Ascending aorta (tissue), 2 donors: ENCODE measurements at regions not wholly inside any gene's neighbourhood (a gene's known extent, or its start where the extent isn't known, plus 50 kb on each side); places are given as distances from the start of the nearest gene placed in this dataset.

Experiments used
- DNase-seq, 2 donors: peaks; one replicate each; pipeline ENCODE4 v3.0.0-alpha.2; 2019; ENCODE audit warnings: low spot score in 2 of 2
- H3K27ac ChIP-seq, 2 donors: fragments of 200-600 bp; sonication (generic); one replicate each; pipeline ENCODE4 v1.5.1; 2016 to 2017; ENCODE audit warnings: mild to moderate bottlenecking in 1 of 2
- H3K27me3 ChIP-seq: fragments of 200-600 bp; sonication (generic); one replicate; pipeline ENCODE4 v1.5.1; 2017
- H3K36me3 ChIP-seq, 2 donors: fragments of 200-600 bp; sonication (generic); one replicate each; pipeline ENCODE4 v1.5.1; 2016
- H3K4me1 ChIP-seq, 2 donors: fragments of 200-600 bp; sonication (generic); one replicate each; pipeline ENCODE4 v1.5.1; 2016 to 2017; ENCODE audit warnings: mild to moderate bottlenecking in 1 of 2
- H3K4me3 ChIP-seq, 2 donors: fragments of 200-600 bp; sonication (generic); one replicate each; pipeline ENCODE4 v1.5.1; 2016 to 2017; ENCODE audit warnings: mild to moderate bottlenecking in 1 of 2
- H3K9me3 ChIP-seq, 2 donors: fragments of 200-600 bp; sonication (generic); one replicate each; pipeline ENCODE4 v1.5.1; 2016
- CTCF ChIP-seq, 3 experiments: fragments of 200-600 bp in 2 of 3; fragments of 450-650 bp in 1 of 3; sonication (generic) in 2 of 3; IDR thresholded peaks; one replicate each; pipeline ENCODE4 v1.5.1; 2016 to 2019; ENCODE audit warnings: antibody characterized with exemption in 3 of 3, mild to moderate bottlenecking in 1 of 3, moderate library complexity in 1 of 3
- intact Hi-C: fragments of 100-400 bp; cut with DNase I; formaldehyde crosslinking; loops from one replicate; pipeline ENCODE4 v1.15.1; 2023

DNA sequence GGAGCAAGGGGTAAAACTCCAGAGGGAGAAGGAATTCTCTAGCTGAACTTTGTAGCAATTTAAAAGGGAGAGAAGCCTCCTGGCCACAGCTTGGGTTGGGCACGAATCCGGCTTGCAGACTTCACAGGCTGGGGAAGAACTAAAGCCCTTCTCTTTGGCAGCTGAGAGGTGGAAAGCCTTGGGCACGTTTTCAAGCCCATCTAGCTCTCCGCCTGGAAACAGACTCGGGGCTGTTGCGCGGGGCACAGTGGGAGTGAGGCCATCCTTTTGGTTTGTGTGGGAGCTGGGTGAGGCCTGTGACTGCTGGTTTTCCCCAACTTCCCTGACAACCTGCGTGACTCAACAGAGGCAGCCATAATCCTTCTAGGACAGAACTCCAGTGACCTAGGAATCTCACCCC is 295.7 kb upstream of the ROBO1 start:
- intact Hi-C loops, result no loop called here
- no peaks in the 10 kb centered on the region for H3K27me3 ChIP-seq
- H3K9me3 ChIP-seq, result no peaks in the 10 kb centered on the region
- no peak overlapping the region for H3K27ac ChIP-seq
- DNase-seq, result no peak
- no peaks in the 10 kb centered on the region for H3K36me3 ChIP-seq
- H3K4me3 ChIP-seq, result no peak overlapping the region
- TF ChIP-seq CTCF (IDR thresholded peaks at IDR 0.05), result no peak
- no peaks in the 10 kb centered on the region for H3K4me1 ChIP-seq

GRCh38 chr3:80060664-80061063 is 292.9 kb upstream of the ROBO1 start:
- H3K9me3 ChIP-seq, result no peaks in the 10 kb centered on the region
- no peak for DNase-seq
- intact Hi-C loops, result no loop called here
- H3K27me3 ChIP-seq, result no peaks in the 10 kb centered on the region
- no peaks in the 10 kb centered on the region for H3K36me3 ChIP-seq
- H3K27ac ChIP-seq, result no peak overlapping the region
- no peaks in the 10 kb centered on the region for H3K4me1 ChIP-seq
- H3K4me3 ChIP-seq, result no peak overlapping the region
- TF ChIP-seq CTCF (IDR thresholded peaks at IDR 0.05), result no peak

DNA sequence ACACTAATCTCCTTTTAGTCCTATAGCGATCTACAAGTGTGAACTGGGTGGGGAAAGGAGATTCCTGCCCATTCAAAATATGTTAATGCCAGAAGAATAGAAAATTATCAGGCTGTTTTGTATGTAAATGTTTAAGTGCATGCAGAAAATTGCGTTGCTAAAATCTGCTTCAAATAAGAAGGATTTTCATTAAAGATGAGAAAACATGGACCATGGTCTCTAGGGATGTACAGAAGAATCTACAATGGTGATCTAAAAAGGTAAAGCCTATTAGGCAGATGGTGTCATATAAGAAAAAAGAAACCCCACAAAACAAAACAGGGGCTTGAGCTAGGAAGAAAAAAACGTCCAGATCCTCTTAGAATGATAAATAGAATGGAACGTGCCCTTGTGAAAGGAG is 287.5 kb upstream of the ROBO1 start:
- no peak for DNase-seq
- Histone ChIP-seq H3K9me3 (no peaks in the 10 kb centered on the region), H3K27me3 (no peaks in the 10 kb centered on the region), H3K4me3 (no peak overlapping the region), H3K27ac (no peak overlapping the region), H3K36me3 (no peaks in the 10 kb centered on the region), H3K4me1 (no peaks in the 10 kb centered on the region)
- no peak for TF ChIP-seq CTCF (IDR thresholded peaks at IDR 0.05)
- intact Hi-C loops, result no loop called here

DNA sequence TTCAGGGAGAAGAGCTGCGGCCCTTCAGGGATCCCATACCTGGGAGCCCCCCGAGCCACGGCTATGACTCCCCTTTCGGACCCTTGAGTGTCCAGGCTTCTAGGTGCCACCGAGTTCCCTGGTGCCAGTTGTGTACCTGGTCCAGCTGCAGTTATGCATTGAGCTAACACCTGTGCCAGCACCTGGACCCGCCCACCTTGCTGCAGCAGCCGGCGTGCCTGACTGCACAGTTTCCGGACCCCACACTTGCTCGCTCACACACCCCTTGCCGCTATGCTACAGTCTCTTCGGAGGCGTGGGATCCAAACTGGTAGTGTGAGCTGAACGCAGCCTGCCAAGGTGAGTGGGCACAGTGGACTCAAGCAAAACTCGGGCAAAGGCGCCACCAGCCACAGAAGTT is 284.5 kb upstream of the ROBO1 start:
- no peaks in the 10 kb centered on the region for H3K4me1 ChIP-seq
- intact Hi-C loops, result no loop called here
- no peak overlapping the region for H3K27ac ChIP-seq
- no peaks in the 10 kb centered on the region for H3K9me3 ChIP-seq
- no peak for DNase-seq
- H3K27me3 ChIP-seq, result no peaks in the 10 kb centered on the region
- H3K4me3 ChIP-seq, result no peak overlapping the region
- no peaks in the 10 kb centered on the region for H3K36me3 ChIP-seq
- TF ChIP-seq CTCF (IDR thresholded peaks at IDR 0.05), result no peak

DNA sequence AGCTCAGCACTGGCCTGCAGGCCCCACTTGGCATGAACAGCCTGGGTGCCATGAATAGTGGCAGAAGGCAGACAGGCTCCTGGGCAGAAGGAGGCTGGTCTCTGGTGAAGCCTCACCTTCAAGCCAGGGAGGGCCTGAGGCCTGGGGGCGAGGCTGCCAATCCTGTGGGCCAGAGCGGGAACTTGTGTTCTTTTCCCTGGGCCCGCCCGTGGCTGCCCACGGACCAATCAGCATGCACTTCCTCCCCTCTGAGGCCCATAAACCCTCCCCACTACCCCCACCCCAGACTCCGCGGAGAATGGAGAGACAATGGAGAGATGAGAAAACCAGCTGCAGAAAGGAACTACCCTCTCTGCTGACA is 283.8 kb upstream of the ROBO1 start:
- Histone ChIP-seq H3K4me3 (no peak overlapping the region), H3K9me3 (no peaks in the 10 kb centered on the region), H3K4me1 (no peaks in the 10 kb centered on the region), H3K36me3 (no peaks in the 10 kb centered on the region), H3K27ac (no peak overlapping the region), H3K27me3 (no peaks in the 10 kb centered on the region)
- intact Hi-C loops, result no loop called here
- no peak for DNase-seq
- TF ChIP-seq CTCF (IDR thresholded peaks at IDR 0.05), result no peak

DNA sequence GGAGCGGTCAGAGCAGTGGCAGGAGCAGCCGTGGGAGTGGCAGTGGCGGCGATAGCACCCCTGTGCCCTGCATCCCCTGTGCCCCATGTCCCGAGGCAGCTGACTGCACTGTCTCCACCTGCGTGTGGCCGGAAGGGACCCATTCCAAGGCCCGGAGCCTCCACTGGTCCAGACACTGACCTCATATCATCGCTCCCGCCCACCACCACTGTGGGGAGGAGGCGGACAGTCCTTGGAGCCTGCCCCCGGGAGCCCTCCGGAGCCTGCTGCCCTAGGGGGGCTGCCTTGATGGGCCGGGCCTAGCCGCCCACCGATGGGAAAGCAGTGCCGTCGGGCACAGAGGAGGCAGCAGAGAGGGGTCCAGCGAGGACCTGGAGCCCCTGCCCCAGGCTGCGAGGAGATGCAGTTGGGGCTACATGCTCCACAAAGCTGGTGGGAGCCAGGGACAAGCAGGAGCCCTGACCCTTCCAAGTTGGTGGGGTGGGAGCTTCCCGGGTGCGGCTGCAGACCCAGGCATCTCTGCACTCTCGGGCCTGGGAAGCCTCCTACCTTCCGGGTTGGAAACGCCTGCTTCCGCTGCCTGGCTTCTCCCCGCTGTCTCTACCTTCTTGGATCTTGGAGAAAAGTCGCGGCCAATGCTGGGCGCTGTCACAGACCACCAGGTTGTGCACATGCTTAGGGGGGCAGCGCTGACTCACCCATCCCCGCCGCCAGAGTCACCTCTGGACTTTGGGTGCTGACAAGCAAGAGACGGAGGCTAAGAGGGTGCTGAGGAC is 283.2 kb upstream of the ROBO1 start:
- no peak for DNase-seq
- Histone ChIP-seq H3K4me1 (no peaks in the 10 kb centered on the region), H3K36me3 (no peaks in the 10 kb centered on the region), H3K9me3 (no peaks in the 10 kb centered on the region), H3K4me3 (no peak overlapping the region), H3K27me3 (no peaks in the 10 kb centered on the region), H3K27ac (no peak overlapping the region)
- intact Hi-C loops, result no loop called here
- no peak for TF ChIP-seq CTCF (IDR thresholded peaks at IDR 0.05)
